ENCODE measurements at regions not wholly inside any gene's neighbourhood (a gene's known extent, or its start where the extent isn't known, plus 50 kb on each side); places are given as distances from the start of the nearest gene placed in this dataset.
A peak's percentile ranks its signal among the peaks of the same experiment; 100 is the strongest.

DNA sequence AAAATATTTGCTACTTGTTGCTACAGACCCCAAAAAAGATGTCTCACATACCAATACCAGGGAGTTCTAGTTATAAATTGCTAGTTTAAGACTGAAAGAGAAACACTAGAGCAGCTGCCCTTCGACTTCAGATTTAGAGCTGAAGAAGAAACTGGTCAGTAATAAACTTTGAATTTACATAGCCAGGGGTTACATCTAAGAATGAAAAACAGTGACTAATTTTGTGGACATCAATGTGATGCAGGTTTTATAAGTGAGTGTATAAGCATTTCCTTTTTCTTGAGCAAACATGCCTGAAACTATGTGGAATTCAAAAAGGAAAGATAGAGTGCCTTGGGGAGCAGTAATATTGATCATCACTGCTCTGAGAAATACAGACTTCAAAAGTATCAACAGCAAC lies 724.9 kb upstream of the MIR17HG start:
- H3K4me3 ChIP-seq: no peak overlapping the region
- H3K36me3 ChIP-seq: no peaks in the 10 kb centered on the region
- no peak overlapping the region for H3K27ac ChIP-seq
- 40 to 50% methylated on average over 1 of the region's 1 CpG for WGBS, 2 donors
- TF ChIP-seq, protein P1, sequence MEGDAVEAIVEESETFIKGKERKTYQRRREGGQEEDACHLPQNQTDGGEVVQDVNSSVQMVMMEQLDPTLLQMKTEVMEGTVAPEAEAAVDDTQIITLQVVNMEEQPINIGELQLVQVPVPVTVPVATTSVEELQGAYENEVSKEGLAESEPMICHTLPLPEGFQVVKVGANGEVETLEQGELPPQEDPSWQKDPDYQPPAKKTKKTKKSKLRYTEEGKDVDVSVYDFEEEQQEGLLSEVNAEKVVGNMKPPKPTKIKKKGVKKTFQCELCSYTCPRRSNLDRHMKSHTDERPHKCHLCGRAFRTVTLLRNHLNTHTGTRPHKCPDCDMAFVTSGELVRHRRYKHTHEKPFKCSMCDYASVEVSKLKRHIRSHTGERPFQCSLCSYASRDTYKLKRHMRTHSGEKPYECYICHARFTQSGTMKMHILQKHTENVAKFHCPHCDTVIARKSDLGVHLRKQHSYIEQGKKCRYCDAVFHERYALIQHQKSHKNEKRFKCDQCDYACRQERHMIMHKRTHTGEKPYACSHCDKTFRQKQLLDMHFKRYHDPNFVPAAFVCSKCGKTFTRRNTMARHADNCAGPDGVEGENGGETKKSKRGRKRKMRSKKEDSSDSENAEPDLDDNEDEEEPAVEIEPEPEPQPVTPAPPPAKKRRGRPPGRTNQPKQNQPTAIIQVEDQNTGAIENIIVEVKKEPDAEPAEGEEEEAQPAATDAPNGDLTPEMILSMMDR (IDR thresholded peaks at IDR 0.05): no peak
- no peaks in the 10 kb centered on the region for H3K27me3 ChIP-seq
- H3K4me1 ChIP-seq: no peaks in the 10 kb centered on the region
- ATAC-seq (no peak), DNase-seq (no peak), FAIRE-seq (no peak)
- intact Hi-C loops (cut with DNase I): no loop called here
- no peaks in the 10 kb centered on the region for H3K9me3 ChIP-seq

DNA sequence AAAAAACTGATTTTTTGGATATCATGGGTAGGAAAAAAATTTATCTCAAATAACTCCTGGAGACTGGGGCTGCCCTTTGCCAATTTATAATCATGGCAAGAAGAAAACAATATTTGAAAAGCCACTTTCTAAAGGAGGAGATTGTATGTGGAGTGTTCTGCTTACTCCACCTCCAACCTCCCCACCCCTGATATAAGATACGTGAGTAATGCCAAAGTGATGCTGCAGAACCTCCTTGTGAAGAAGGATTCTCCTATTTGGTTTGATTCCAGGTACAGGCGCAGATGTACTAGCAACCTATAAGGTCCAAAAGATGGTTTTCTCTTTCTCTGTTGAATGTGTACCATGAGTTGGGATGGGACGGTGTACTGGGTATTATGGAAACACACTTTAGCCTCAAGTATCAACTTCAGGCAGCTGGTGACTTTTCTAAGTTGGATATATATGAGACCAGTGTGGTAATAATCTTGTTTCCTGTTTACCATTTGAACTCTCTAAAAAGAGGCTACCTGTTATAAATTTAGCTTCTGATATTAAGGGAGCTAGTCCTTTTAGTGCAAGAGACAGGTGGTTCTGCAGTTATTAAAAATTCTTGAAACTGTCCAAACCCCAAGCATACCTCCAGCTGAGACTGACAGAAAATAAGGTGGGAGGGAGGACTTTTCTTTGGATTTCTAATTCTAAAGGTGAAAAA lies 724.0 kb upstream of the MIR17HG start:
- FAIRE-seq (no peak), DNase-seq (no peak), ATAC-seq (no peak)
- no peaks in the 10 kb centered on the region for H3K27me3 ChIP-seq
- WGBS, 2 donors: 88 to 90% methylated on average over 3 of the region's 3 CpGs
- no peaks in the 10 kb centered on the region for H3K36me3 ChIP-seq
- no peaks in the 10 kb centered on the region for H3K4me1 ChIP-seq
- no peak overlapping the region for H3K4me3 ChIP-seq
- H3K9me3 ChIP-seq: no peaks in the 10 kb centered on the region
- no peak overlapping the region for H3K27ac ChIP-seq
- intact Hi-C loops (cut with DNase I): no loop called here
- TF ChIP-seq, protein P1 (IDR thresholded peaks at IDR 0.05): no peak

DNA sequence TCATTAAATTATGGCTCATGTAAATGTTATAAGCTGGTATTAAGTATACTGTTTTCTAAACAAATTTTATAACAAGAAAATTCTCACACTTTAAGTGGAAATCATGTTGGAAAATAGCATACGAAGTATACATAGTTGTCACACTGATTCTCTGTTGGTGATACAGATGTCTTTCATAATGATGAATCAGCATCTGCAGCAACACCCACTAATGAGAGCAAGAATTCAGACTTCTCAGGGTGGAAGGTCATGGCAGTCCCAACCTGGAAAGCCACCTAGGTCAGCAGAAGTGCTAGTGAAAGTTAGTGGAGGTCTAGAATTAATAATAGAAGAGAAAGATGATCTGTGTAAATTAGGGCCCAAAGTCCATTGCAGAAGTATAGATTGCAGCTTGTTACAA lies 719.7 kb upstream of the MIR17HG start:
- no peaks in the 10 kb centered on the region for H3K9me3 ChIP-seq
- H3K4me1 ChIP-seq: no peaks in the 10 kb centered on the region
- H3K36me3 ChIP-seq: no peaks in the 10 kb centered on the region
- FAIRE-seq (no peak), DNase-seq (no peak), ATAC-seq (no peak)
- TF ChIP-seq, protein P1 (IDR thresholded peaks at IDR 0.05): no peak
- H3K4me3 ChIP-seq: no peak overlapping the region
- H3K27me3 ChIP-seq: no peaks in the 10 kb centered on the region
- H3K27ac ChIP-seq: no peak overlapping the region
- intact Hi-C loops (cut with DNase I): no loop called here
- 90 to 98% methylated on average over 1 of the region's 1 CpG for WGBS, 2 donors

DNA sequence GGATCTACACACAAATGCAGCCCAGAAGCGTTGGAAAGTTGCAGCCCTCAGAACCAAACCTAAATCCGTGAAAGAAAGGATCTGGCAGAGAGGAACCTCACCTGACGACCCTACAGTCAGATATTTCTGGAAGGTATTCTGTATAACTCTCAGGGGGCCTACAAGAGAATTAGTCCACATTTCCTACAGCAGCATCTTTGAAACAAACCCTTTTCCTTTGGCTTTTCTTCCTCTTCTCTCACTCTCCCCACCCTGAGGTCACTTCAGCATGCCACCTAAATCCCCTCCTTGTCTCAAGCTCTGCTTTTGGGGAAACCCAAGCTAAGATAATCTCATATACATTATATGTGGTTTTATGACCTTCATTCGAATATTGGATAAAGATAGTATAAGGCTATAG lies 719.0 kb upstream of the MIR17HG start:
- Histone ChIP-seq H3K4me3 (no peak overlapping the region), H3K36me3 (no peaks in the 10 kb centered on the region), H3K27ac (no peak overlapping the region), H3K9me3 (no peaks in the 10 kb centered on the region), H3K4me1 (no peaks in the 10 kb centered on the region), H3K27me3 (no peaks in the 10 kb centered on the region)
- ATAC-seq (no peak), FAIRE-seq (no peak), DNase-seq (no peak)
- TF ChIP-seq, protein P1 (IDR thresholded peaks at IDR 0.05): no peak
- intact Hi-C loops (cut with DNase I): no loop called here
- WGBS, 2 donors: 87 to 90% methylated on average over 4 of the region's 4 CpGs

DNA sequence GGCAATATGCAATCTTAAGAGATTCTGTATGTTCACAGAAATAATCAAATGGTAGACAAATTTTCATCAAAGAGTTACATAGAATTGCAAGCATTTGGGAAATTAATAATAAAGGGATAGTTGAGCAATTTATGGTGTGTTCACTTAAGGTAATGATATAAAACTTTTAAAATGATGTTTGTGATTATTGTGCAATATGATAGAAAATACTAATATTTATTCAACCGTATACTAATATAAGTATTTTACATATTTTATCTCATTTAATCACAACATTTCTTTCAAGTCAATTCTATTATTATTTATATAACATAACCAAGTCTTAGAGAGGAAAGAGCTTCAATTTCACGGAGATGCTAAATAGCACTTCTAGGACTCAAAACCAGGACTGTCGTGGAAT lies 716.8 kb upstream of the MIR17HG start:
- 95 to 96% methylated on average over 3 of the region's 3 CpGs for WGBS, 2 donors
- intact Hi-C loops (cut with DNase I): no loop called here
- Histone ChIP-seq H3K36me3 (no peaks in the 10 kb centered on the region), H3K4me3 (no peak overlapping the region), H3K27me3 (no peaks in the 10 kb centered on the region), H3K9me3 (no peaks in the 10 kb centered on the region), H3K4me1 (no peaks in the 10 kb centered on the region), H3K27ac (no peak overlapping the region)
- DNase-seq (no peak), FAIRE-seq (peak; percentile 20), ATAC-seq (no peak)
- TF ChIP-seq, protein P1 (IDR thresholded peaks at IDR 0.05): no peak
